ENCODE measurements at regions not wholly inside any gene's neighbourhood (a gene's known extent, or its start where the extent isn't known, plus 50 kb on each side); places are given as distances from the start of the nearest gene placed in this dataset.

DNA sequence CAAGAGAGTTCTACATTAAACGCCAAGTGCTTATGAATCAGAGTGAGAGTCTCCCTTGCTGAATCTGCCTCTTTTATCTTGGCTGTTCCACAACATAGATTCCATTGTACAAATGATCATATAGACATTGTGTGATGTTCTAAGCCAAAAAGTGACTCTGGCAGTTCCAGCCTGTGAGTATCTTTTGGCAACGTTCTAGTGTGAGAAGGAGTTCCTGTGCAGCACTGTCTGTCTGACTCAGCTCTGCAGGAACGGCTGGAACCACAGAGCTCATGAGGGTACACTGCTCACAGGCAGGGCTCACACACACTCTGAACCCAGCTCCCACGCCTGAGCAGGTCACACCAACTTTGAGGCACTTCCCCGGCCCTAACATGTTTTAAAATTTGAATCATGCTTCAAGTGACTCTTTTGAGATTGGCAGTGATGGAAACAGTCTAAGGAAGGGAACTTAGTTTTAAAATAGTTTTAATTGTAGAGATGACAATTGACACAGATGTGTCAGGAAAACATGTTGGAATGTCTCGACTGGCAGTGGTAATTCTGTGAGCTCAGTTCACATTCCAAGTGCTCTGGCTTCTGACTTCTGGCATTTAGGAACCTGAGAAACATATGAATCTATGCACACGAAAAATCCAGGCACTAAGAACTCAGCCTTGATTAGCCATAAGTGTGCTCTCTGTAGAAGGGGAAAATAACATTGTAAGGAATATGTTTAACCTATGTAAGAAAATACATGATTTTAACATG lies 272.0 kb downstream of the UQCRFS1 start:
- TF ChIP-seq, protein P1, sequence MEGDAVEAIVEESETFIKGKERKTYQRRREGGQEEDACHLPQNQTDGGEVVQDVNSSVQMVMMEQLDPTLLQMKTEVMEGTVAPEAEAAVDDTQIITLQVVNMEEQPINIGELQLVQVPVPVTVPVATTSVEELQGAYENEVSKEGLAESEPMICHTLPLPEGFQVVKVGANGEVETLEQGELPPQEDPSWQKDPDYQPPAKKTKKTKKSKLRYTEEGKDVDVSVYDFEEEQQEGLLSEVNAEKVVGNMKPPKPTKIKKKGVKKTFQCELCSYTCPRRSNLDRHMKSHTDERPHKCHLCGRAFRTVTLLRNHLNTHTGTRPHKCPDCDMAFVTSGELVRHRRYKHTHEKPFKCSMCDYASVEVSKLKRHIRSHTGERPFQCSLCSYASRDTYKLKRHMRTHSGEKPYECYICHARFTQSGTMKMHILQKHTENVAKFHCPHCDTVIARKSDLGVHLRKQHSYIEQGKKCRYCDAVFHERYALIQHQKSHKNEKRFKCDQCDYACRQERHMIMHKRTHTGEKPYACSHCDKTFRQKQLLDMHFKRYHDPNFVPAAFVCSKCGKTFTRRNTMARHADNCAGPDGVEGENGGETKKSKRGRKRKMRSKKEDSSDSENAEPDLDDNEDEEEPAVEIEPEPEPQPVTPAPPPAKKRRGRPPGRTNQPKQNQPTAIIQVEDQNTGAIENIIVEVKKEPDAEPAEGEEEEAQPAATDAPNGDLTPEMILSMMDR (IDR thresholded peaks at IDR 0.05) = no peak
- TF ChIP-seq POLR2AphosphoS5 (IDR thresholded peaks at IDR 0.05; ENCODE audit: insufficient read depth in 1 of 2, low read depth in 1 of 2) = no peak

Data from vagina (tissue), 2 donors.